SK-N-SH treated with all-trans-retinoic acid at 6 μM for 48 hours (cell line): ENCODE measurements at regions not wholly inside any gene's neighbourhood (a gene's known extent, or its start where the extent isn't known, plus 50 kb on each side); places are given as distances from the start of the nearest gene placed in this dataset.

Experiments
- ATAC-seq: fragments of 200-7000 bp; cut with Tn5 transposase; 3 replicates; pipeline ENCODE4 v1.9.1; 2020; ENCODE audit warnings: mild to moderate bottlenecking, moderate library complexity
- ARNTL ChIP-seq: fragments of 450-650 bp; formaldehyde crosslinking; IDR thresholded peaks from 2 replicates; pipeline ENCODE4 v1.5.0; 2020; ENCODE audit warnings: low read depth, mild to moderate bottlenecking, moderate library complexity, borderline replicate concordance
- BACH2 ChIP-seq: fragments of 250-450 bp; sonication (Bioruptor Pico); IDR thresholded peaks from 2 replicates; pipeline ENCODE4 v1.9.0; 2021; ENCODE audit warnings: mild to moderate bottlenecking, borderline replicate concordance
- CSDC2 ChIP-seq: fragments of 250-450 bp; sonication (Bioruptor Pico); IDR thresholded peaks from 2 replicates; pipeline ENCODE4 v1.5.0; 2020; ENCODE audit warnings: mild to moderate bottlenecking, moderate library complexity
- ESRRG ChIP-seq: fragments of 250-450 bp; sonication (Bioruptor Pico); IDR thresholded peaks from 2 replicates; pipeline ENCODE4 v1.6.1; 2021; ENCODE audit warnings: mild to moderate bottlenecking
- GLIS3 ChIP-seq: fragments of 250-450 bp; sonication (Bioruptor Pico); IDR thresholded peaks from 2 replicates; pipeline ENCODE4 v1.5.0; 2020; ENCODE audit warnings: mild to moderate bottlenecking, moderate library complexity
- ISL1 ChIP-seq: fragments of 250-450 bp; sonication (Bioruptor Pico); IDR thresholded peaks from 2 replicates; pipeline ENCODE4 v2.1.2; 2022; ENCODE audit warnings: mild to moderate bottlenecking, moderate library complexity
- OSR1 ChIP-seq: fragments of 250-450 bp; sonication (Bioruptor Pico); IDR thresholded peaks from 2 replicates; pipeline ENCODE4 v1.8.0; 2022; ENCODE audit warnings: moderate library complexity, mild to moderate bottlenecking, inconsistent platforms
- PPARA ChIP-seq: fragments of 250-450 bp; sonication (Bioruptor Pico); IDR thresholded peaks from 2 replicates; pipeline ENCODE4 v1.5.0; 2020; ENCODE audit warnings: mild to moderate bottlenecking, borderline replicate concordance
- RARB ChIP-seq: fragments of 250-450 bp; sonication (Bioruptor Pico); IDR thresholded peaks from 2 replicates; pipeline ENCODE4 v1.8.0; 2021; ENCODE audit warnings: mild to moderate bottlenecking, moderate library complexity
- ZC3H10 ChIP-seq: fragments of 250-450 bp; sonication (Bioruptor Pico); IDR thresholded peaks from 2 replicates; pipeline ENCODE4 v1.5.1; 2021; ENCODE audit warnings: mild to moderate bottlenecking, moderate library complexity
- ZFP30 ChIP-seq: fragments of 450-650 bp; formaldehyde crosslinking; IDR thresholded peaks from 2 replicates; pipeline ENCODE4 v1.5.0; 2022; ENCODE audit warnings: mild to moderate bottlenecking, moderate library complexity
- ZNF565 ChIP-seq: fragments of 450-650 bp; formaldehyde crosslinking; conservative IDR thresholded peaks from 2 replicates; pipeline ENCODE4 v1.5.0; 2020; ENCODE audit warnings: low read depth, mild to moderate bottlenecking, moderate library complexity
- ZNF70 ChIP-seq: fragments of 450-650 bp; formaldehyde crosslinking; IDR thresholded peaks from 2 replicates; pipeline ENCODE4 v1.5.0; 2020; ENCODE audit warnings: mild to moderate bottlenecking, moderate library complexity
- ZNF8 ChIP-seq: fragments of 450-650 bp; formaldehyde crosslinking; IDR thresholded peaks from 2 replicates; pipeline ENCODE4 v1.5.0; 2020; ENCODE audit warnings: mild to moderate bottlenecking, moderate library complexity
- TF ChIP-seq, protein P1 (sequence below): fragments of 250-450 bp; sonication (Bioruptor Pico); IDR thresholded peaks from 2 replicates; pipeline ENCODE4 v1.8.0; 2020; ENCODE audit warnings: mild to moderate bottlenecking, moderate library complexity, borderline replicate concordance
- TF ChIP-seq, protein P2 (sequence below): fragments of 250-450 bp; sonication (Bioruptor Pico); IDR thresholded peaks from 2 replicates; pipeline ENCODE4 v1.5.1; 2020; ENCODE audit warnings: low read depth, mild to moderate bottlenecking, moderate library complexity
- TF ChIP-seq, protein P3 (sequence below): fragments of 250-450 bp; sonication (Bioruptor Pico); IDR thresholded peaks from 2 replicates; pipeline ENCODE4 v1.5.0; 2020; ENCODE audit warnings: mild to moderate bottlenecking, moderate library complexity
- TF ChIP-seq, protein P4 (sequence below): fragments of 250-450 bp; sonication (Bioruptor Pico); IDR thresholded peaks from 2 replicates; pipeline ENCODE4 v1.5.1; 2021; ENCODE audit warnings: mild to moderate bottlenecking, moderate library complexity
- TF ChIP-seq, protein P5 (sequence below): fragments of 250-450 bp; sonication (Bioruptor Pico); IDR thresholded peaks from 2 replicates; pipeline ENCODE4 v1.8.0; 2021; ENCODE audit warnings: low read depth, mild to moderate bottlenecking, moderate library complexity, borderline replicate concordance

DNA sequence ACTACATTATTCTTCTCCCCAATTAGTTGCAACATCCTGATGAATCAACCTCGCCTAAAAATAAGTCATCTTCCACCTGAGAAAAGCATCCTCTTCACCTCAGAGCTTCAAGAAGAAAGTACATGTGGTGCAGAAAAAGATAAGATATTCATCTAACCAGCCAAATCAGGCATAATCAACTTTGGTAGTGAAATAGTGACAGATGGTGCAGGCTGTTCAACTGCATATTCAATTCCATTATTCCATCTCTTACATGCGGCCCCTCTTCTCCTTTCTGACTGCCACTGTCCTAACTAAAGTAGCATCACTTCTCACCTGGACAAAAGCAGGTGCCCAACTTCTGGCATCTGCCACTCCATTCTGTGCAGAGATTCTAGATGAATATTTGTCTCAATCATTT lies 148.4 kb upstream of the STEAP1 start:
- TF ChIP-seq ISL1 (CRISPR knock-in tag) (no peak), ZNF8 (CRISPR knock-in tag) (no peak), ESRRG (CRISPR knock-in tag) (no peak), OSR1 (CRISPR knock-in tag) (no peak), ZC3H10 (CRISPR knock-in tag) (no peak), ZFP30 (no peak), ARNTL (CRISPR knock-in tag) (no peak)
- TF ChIP-seq, protein P1, sequence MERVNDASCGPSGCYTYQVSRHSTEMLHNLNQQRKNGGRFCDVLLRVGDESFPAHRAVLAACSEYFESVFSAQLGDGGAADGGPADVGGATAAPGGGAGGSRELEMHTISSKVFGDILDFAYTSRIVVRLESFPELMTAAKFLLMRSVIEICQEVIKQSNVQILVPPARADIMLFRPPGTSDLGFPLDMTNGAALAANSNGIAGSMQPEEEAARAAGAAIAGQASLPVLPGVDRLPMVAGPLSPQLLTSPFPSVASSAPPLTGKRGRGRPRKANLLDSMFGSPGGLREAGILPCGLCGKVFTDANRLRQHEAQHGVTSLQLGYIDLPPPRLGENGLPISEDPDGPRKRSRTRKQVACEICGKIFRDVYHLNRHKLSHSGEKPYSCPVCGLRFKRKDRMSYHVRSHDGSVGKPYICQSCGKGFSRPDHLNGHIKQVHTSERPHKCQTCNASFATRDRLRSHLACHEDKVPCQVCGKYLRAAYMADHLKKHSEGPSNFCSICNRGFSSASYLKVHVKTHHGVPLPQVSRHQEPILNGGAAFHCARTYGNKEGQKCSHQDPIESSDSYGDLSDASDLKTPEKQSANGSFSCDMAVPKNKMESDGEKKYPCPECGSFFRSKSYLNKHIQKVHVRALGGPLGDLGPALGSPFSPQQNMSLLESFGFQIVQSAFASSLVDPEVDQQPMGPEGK (CRISPR knock-in tag), result no peak
- TF ChIP-seq, protein P2, sequence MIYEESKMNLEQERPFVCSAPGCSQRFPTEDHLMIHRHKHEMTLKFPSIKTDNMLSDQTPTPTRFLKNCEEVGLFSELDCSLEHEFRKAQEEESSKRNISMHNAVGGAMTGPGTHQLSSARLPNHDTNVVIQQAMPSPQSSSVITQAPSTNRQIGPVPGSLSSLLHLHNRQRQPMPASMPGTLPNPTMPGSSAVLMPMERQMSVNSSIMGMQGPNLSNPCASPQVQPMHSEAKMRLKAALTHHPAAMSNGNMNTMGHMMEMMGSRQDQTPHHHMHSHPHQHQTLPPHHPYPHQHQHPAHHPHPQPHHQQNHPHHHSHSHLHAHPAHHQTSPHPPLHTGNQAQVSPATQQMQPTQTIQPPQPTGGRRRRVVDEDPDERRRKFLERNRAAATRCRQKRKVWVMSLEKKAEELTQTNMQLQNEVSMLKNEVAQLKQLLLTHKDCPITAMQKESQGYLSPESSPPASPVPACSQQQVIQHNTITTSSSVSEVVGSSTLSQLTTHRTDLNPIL (CRISPR knock-in tag), result no peak
- TF ChIP-seq, protein P3, sequence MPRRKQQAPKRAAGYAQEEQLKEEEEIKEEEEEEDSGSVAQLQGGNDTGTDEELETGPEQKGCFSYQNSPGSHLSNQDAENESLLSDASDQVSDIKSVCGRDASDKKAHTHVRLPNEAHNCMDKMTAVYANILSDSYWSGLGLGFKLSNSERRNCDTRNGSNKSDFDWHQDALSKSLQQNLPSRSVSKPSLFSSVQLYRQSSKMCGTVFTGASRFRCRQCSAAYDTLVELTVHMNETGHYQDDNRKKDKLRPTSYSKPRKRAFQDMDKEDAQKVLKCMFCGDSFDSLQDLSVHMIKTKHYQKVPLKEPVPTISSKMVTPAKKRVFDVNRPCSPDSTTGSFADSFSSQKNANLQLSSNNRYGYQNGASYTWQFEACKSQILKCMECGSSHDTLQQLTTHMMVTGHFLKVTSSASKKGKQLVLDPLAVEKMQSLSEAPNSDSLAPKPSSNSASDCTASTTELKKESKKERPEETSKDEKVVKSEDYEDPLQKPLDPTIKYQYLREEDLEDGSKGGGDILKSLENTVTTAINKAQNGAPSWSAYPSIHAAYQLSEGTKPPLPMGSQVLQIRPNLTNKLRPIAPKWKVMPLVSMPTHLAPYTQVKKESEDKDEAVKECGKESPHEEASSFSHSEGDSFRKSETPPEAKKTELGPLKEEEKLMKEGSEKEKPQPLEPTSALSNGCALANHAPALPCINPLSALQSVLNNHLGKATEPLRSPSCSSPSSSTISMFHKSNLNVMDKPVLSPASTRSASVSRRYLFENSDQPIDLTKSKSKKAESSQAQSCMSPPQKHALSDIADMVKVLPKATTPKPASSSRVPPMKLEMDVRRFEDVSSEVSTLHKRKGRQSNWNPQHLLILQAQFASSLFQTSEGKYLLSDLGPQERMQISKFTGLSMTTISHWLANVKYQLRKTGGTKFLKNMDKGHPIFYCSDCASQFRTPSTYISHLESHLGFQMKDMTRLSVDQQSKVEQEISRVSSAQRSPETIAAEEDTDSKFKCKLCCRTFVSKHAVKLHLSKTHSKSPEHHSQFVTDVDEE (CRISPR knock-in tag), result no peak
- TF ChIP-seq, all 23 proteins: peak for 0
- no peak for ATAC-seq

DNA sequence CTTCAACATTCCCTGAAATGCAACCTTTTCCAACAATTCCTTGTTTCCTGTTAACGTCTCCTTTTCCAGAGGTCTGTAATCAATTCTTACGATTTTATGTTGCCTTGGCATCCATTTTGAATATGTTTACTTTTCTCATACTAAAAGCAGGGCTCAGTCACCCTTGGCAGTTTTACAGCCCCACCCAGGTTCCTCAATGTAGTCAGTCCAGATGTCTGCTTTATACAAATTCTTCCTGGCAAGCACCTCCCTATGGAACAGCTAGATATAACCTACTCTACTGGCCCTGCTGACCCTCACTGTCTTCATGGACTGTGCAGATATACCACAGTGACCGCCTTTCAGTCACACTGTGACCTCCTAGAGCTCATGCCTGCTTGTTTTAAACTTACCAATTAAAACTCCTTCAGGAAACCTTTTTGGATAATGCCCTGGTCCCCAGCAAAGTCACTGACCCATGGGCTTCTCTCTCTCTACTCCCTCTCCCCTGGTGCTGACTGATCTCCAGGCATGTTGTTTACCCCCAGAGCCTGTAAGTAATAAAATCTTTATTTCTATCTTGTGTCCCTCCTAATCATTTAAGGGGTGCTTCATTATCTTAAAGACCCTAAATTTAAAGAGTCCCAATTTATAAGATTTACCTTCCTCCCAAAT lies 147.1 kb upstream of the STEAP1 start:
- TF ChIP-seq, protein P4, sequence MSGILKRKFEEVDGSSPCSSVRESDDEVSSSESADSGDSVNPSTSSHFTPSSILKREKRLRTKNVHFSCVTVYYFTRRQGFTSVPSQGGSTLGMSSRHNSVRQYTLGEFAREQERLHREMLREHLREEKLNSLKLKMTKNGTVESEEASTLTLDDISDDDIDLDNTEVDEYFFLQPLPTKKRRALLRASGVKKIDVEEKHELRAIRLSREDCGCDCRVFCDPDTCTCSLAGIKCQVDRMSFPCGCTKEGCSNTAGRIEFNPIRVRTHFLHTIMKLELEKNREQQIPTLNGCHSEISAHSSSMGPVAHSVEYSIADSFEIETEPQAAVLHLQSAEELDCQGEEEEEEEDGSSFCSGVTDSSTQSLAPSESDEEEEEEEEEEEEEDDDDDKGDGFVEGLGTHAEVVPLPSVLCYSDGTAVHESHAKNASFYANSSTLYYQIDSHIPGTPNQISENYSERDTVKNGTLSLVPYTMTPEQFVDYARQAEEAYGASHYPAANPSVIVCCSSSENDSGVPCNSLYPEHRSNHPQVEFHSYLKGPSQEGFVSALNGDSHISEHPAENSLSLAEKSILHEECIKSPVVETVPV, result no peak
- TF ChIP-seq ZNF565 (CRISPR knock-in tag) (no peak), GLIS3 (CRISPR knock-in tag) (no peak), ARNTL (CRISPR knock-in tag) (no peak), ZNF70 (CRISPR knock-in tag) (no peak), ZFP30 (no peak), CSDC2 (CRISPR knock-in tag) (no peak), ZNF8 (CRISPR knock-in tag) (no peak), RARB (CRISPR knock-in tag) (no peak), BACH2 (CRISPR knock-in tag) (no peak), ESRRG (CRISPR knock-in tag) (no peak), ISL1 (CRISPR knock-in tag) (no peak), ZC3H10 (CRISPR knock-in tag) (no peak), PPARA (CRISPR knock-in tag) (no peak)
- TF ChIP-seq, protein P2 (CRISPR knock-in tag), result no peak
- TF ChIP-seq, protein P5, sequence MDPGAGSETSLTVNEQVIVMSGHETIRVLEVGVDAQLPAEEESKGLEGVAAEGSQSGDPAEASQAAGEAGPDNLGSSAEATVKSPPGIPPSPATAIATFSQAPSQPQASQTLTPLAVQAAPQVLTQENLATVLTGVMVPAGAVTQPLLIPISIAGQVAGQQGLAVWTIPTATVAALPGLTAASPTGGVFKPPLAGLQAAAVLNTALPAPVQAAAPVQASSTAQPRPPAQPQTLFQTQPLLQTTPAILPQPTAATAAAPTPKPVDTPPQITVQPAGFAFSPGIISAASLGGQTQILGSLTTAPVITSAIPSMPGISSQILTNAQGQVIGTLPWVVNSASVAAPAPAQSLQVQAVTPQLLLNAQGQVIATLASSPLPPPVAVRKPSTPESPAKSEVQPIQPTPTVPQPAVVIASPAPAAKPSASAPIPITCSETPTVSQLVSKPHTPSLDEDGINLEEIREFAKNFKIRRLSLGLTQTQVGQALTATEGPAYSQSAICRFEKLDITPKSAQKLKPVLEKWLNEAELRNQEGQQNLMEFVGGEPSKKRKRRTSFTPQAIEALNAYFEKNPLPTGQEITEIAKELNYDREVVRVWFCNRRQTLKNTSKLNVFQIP, result no peak
- TF ChIP-seq, protein P1 (CRISPR knock-in tag), result no peak
- TF ChIP-seq, all 23 proteins: peak for 0
- no peak for ATAC-seq
